ENCODE measurements at regions not wholly inside any gene's neighbourhood (a gene's known extent, or its start where the extent isn't known, plus 50 kb on each side); places are given as distances from the start of the nearest gene placed in this dataset.

GRCh38 chr15:81427176-81427575 lies 53.2 kb upstream of the TMC3 start:
- Histone ChIP-seq H3K4me3 (ENCODE audit: low read depth, low read length) (no peak overlapping the region), H3K9me3 (no peaks in the 10 kb centered on the region), H3K36me3 (ENCODE audit: control insufficient read depth, insufficient read depth, low read length) (no peaks in the 10 kb centered on the region), H3K27me3 (replicated peaks; ENCODE audit: control insufficient read depth, insufficient read depth, low read length) (no peaks in the 10 kb centered on the region), H3K4me1 (no peaks in the 10 kb centered on the region)
- peaks cover 4% of the 10 kb centered on the region for H3K27me3 Mint-ChIP-seq (ENCODE audit: insufficient read depth, unreplicated experiment)
- no peak overlapping the region for H3K27ac Mint-ChIP-seq (ENCODE audit: unreplicated experiment)
- H3K4me3 Mint-ChIP-seq (ENCODE audit: unreplicated experiment), result no peak overlapping the region
- intact Hi-C loops (cut with micrococcal nuclease; ENCODE audit: unreplicated experiment), result no loop called here
- no peaks in the 10 kb centered on the region for H3K9me3 Mint-ChIP-seq (ENCODE audit: unreplicated experiment)
- no peaks in the 10 kb centered on the region for H3K36me3 Mint-ChIP-seq (ENCODE audit: insufficient read depth, unreplicated experiment)
- H3K4me1 Mint-ChIP-seq (ENCODE audit: low read depth, unreplicated experiment), result no peaks in the 10 kb centered on the region
- ChIA-PET POLR2A (no interaction called here), CTCF (no interaction called here)
- no TSS peak for BruUV-seq (replicated peaks)
- DNase-seq, result no peak
- no peak for TF ChIP-seq CTCF (IDR thresholded peaks at IDR 0.05; ENCODE audit: insufficient read depth in 1 of 2, low read depth in 1 of 2, low read length in 1 of 2, severe bottlenecking in 1 of 2, unreplicated experiment in 1 of 2)

GRCh38 chr15:81425905-81426304 lies 51.9 kb upstream of the TMC3 start:
- CTCF ChIA-PET, result no interaction called here

More at GRCh38 chr15:81425905-81426304, 51.9 kb upstream of the TMC3 start:
- H3K9me3 Mint-ChIP-seq (ENCODE audit: unreplicated experiment), result no peaks in the 10 kb centered on the region
- no peaks in the 10 kb centered on the region for H3K36me3 Mint-ChIP-seq (ENCODE audit: insufficient read depth, unreplicated experiment)
- no peaks in the 10 kb centered on the region for H3K9me3 ChIP-seq
- no peak for DNase-seq
- H3K4me1 Mint-ChIP-seq (ENCODE audit: low read depth, unreplicated experiment), result no peaks in the 10 kb centered on the region
- H3K27me3 Mint-ChIP-seq (ENCODE audit: insufficient read depth, unreplicated experiment), result peaks cover 4% of the 10 kb centered on the region
- H3K27ac Mint-ChIP-seq (ENCODE audit: unreplicated experiment), result no peak overlapping the region
- H3K4me3 ChIP-seq (ENCODE audit: low read depth, low read length), result no peak overlapping the region
- H3K27me3 ChIP-seq (replicated peaks; ENCODE audit: control insufficient read depth, insufficient read depth, low read length), result no peaks in the 10 kb centered on the region
- H3K4me3 Mint-ChIP-seq (ENCODE audit: unreplicated experiment), result no peak overlapping the region
- no peak for TF ChIP-seq CTCF (IDR thresholded peaks at IDR 0.05; ENCODE audit: insufficient read depth in 1 of 2, low read depth in 1 of 2, low read length in 1 of 2, severe bottlenecking in 1 of 2, unreplicated experiment in 1 of 2)
- BruUV-seq (replicated peaks), result no TSS peak
- no peaks in the 10 kb centered on the region for H3K36me3 ChIP-seq (ENCODE audit: control insufficient read depth, insufficient read depth, low read length)
- intact Hi-C loops (cut with micrococcal nuclease; ENCODE audit: unreplicated experiment), result no loop called here
- POLR2A ChIA-PET, result no interaction called here
- no peaks in the 10 kb centered on the region for H3K4me1 ChIP-seq
